ENCODE measurements at regions not wholly inside any gene's neighbourhood (a gene's known extent, or its start where the extent isn't known, plus 50 kb on each side); places are given as distances from the start of the nearest gene placed in this dataset.

DNA sequence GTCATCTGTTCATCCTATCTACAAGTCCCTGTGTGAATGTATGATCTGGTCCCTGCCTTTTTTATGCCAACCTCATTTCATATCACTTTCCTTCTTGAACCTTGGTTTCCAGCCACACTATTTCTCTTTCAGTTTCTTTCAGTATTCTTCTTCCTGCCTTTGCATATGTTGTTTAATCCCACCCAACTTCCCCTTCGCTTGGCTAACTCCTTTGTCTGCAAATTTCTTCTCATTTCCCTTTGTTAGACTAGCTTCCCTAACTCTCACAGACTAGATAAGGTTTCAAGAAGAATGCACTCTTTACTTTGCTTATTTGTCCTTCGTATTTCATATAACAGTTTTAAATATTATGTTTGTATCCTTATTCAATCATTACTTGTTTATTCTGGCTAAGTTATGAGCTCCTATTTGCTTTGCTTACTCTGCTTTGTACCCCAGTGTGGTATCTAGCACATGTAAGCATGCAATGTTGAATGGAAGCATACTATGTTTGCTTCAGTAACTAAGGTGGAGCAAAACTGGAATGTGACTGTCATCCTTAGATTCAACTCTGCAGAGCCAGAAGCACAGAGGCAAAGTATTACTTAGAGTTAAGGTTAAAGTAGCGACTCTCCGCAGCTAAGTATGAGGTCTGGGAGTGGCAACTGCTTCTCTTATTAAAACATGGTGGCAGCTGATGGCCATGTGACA is 681.3 kb downstream of the CPS1 start:
- DNase-seq = no peak

- DNase-seq = no peak
Measured at GRCh38 chr2:211241891-211242290, 685.5 kb downstream of the CPS1 start.

- no peak for DNase-seq
Measured at GRCh38 chr2:211247751-211248150, 691.4 kb downstream of the CPS1 start.

DNA sequence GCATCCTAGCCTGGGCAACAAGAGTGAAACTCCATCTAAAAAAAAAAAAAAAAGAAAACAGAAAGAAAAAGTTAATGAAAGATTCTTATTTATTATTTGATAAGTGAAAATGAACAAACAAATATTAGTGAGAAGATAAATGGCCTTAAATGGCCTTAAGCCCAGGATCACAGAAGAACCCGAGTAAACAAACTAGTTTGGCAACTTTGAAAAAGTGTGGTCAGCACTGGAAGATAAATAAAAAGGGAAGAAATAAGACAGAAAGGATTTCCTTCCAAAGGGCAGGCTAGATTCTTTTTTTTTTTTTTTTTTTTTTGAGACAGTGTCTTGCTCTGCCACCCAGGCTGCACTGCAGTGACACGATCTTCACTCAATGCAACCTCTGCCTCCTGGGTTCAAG is 692.4 kb downstream of the CPS1 start:
- no peak for DNase-seq

- DNase-seq = no peak
Measured at GRCh38 chr2:211251016-211251415, 694.6 kb downstream of the CPS1 start.

GRCh38 chr2:211258646-211259335 is 702.4 kb downstream of the CPS1 start:
- DNase-seq = no peak

DNA sequence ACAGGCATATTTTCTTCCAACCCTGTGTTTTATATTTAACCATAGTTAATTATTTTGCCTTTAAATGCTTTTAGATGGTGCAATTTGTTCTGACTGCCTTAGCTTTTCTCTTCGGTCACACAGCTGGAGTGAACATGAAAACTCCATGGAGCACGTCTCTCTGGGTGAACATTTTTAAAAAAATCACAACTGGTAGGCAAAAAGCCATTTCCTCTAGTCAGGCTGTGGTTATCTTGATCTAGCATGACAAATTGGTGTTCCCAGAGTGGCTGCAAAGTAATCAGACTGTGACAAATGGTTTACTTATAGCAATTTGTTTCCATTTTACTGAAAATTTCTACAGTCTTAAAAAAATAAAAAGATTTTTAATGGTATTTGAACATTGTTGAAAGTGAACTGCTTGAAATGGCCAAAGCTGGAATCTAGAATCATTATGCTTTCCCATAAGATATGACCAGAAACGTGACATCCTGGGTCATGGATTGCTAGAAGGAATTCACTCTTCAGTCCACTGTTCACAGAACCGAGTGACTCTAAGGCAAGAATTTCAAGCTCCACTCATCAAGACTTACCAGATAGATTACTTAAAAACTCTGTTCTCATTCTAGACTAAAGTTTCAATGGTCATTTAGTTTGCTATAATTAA is 703.6 kb downstream of the CPS1 start:
- DNase-seq = no peak

GRCh38 chr2:211270257-211270656 is 713.9 kb downstream of the CPS1 start:
- no peak for DNase-seq

GRCh38 chr2:211281430-211282073 is 725.2 kb downstream of the CPS1 start:
- no peak for DNase-seq

DNA sequence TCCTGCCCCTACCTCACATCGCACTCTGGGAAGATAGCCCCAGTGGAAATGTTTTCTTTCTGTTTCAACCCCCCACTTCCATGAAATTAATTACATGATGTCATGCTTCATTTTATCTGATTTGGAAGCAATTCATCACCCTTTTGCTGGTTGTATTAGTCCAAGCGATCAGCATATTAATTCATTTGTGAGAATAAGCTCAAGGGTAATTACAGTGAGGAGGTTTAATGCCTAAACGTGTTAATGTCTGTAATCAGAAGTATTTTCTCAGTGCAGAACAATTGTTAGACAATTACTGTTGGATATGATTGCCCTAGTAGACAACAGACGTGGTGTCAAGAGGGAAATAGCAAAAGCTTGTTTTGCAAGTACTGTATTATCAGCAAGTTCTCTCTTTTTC is 746.3 kb downstream of the CPS1 start:
- DNase-seq = no peak

- DNase-seq = no peak
Measured at GRCh38 chr2:211306929-211307328, 750.5 kb downstream of the CPS1 start.

Data from left kidney (tissue), 1 donor.